HG02981 (cell line): ENCODE measurements at regions not wholly inside any gene's neighbourhood (a gene's known extent, or its start where the extent isn't known, plus 50 kb on each side); places are given as distances from the start of the nearest gene placed in this dataset.
"Not testable (repeated sequence)": the region's sequence is repeated elsewhere in the genome, so short reads cannot be mapped to it uniquely, and the experiment has no call there.

Experiments used
- ATAC-seq: cut with Tn5 transposase; IDR thresholded peaks from one replicate; pipeline ENCODE4 v1.9.1; 2021; ENCODE audit warnings: mild to moderate bottlenecking, moderate library complexity; ENCODE audit not compliant: unreplicated experiment

GRCh38 chr9:85339338-85339737 is 402.4 kb downstream of the AGTPBP1 start:
- no peak for ATAC-seq

DNA sequence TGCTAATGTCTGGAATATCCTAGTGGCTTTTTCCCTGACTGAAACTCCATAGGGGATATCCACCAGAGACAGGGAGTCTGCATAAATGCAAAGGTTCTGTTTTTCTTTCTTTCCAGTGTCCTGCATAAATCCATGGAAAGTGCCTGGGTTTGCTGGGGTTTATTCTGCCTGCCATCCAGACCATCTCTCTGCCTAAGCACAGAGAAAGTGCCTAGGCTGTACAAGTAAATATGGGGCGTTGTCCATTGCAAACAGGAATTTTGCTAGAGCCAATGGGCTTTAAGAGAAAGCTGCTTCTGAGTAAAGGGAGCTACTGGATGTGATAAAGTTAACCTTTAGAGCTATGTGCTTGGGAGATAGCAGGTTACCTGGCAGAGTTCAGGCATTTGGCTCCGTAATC is 407.5 kb downstream of the AGTPBP1 start:
- ATAC-seq, result no peak

DNA sequence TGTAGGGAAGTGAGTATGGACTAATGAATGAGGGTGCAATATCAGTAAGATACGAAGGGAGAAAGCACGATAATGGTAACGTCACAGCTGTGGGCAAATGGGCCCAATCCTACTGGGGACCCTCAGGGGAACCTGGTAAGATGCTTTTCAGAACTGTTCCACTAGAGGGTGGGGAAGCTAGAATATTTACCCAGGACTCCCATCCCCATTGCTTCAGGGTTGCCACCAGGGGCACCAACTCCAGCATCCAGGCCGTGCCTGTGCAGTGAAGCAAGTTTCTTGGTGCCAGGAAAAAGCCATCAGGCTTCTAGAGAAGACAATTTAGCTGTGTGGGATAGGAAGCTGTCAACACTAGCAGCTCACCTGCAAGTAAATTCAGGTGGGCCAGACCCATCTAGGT is 409.3 kb downstream of the AGTPBP1 start:
- no peak for ATAC-seq

DNA sequence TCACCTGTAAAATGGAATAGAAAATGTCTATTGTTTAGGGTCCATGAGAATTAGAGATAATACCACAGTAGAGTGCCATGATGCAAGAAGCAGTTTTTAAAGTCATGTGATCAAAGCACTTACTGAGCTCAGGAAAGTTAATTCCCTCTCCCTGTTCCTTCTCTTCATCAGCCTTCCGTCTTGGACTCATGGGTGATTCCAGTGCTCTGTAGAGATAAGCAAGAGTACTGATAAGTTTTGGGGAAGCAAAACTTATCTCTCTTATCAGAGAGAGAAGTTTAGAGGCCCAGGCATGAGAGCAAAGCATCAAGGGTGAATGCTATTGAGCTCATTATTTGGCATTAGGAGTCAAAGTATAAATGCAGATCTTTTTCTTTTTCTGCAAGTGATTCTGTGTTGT is 410.1 kb downstream of the AGTPBP1 start:
- no peak for ATAC-seq

DNA sequence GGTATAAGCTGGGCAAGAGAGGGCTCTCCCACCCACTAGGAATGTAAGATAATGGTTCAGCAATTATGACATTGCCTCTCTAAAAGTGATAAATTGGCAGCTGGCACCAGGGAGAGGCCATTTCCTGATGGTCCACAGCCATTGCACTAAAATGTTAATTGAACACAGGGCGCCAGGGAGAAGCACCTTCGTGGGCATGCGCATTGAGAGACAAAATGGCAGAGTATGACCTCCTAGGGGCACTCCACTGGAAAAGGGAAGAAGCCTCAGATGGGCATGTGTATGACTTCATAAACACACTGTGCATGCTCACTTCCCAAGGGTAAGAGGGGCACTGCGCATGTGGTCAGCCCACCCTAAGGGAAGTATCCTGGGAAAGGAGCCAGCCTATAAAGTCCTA is 419.2 kb downstream of the AGTPBP1 start:
- no peak for ATAC-seq

- ATAC-seq, result no peak
Measured at GRCh38 chr9:85321561-85321960, 420.2 kb downstream of the AGTPBP1 start.

GRCh38 chr9:85319936-85320656 is 421.7 kb downstream of the AGTPBP1 start:
- no peak for ATAC-seq

GRCh38 chr9:85315535-85315934 is 426.2 kb downstream of the AGTPBP1 start:
- ATAC-seq, result not testable (repeated sequence)

DNA sequence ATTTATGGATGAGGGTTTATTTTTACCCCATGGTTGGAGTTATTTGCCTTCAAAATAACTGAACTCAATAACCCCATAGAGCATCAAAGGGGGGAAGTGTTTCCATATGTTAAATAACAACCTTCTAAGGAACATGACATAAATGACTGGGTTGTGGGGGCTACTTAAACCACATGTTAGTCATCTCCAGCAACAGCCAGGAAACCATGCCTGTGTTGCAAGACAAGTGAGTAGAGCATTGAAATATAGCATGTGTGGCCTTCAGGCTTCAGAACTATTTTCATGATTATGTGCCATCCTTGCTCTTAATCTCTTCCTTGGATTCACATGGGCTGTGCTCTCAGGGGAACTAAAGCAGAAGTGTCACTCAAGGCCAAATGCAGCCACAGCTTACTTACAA is 431.2 kb downstream of the AGTPBP1 start:
- ATAC-seq, result no peak

- ATAC-seq, result no peak
Measured at GRCh38 chr9:85303757-85304134, 438.0 kb downstream of the AGTPBP1 start.

GRCh38 chr9:85302938-85303756 is 438.6 kb downstream of the AGTPBP1 start:
- no peak for ATAC-seq

GRCh38 chr9:85298499-85298898 is 443.3 kb downstream of the AGTPBP1 start:
- ATAC-seq, result no peak

DNA sequence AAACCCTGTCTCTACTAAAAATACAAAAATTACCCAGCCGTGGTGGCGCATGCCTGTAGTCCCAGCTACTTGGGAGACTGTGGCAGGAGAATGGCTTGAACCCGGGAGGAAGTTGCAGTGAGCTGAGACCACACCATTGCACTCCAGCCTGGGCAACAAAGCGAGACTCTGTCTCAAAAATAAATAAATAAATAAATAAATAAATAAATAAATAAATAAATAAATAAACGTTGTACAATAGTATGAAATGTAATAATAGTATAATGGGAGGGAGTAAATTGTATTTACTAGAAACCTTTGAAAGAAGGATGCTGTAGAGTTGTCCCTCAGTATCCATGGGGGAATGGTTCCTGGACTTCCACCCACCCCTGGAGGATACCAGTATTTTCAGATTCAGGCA is 446.5 kb downstream of the AGTPBP1 start:
- not testable (repeated sequence) for ATAC-seq

DNA sequence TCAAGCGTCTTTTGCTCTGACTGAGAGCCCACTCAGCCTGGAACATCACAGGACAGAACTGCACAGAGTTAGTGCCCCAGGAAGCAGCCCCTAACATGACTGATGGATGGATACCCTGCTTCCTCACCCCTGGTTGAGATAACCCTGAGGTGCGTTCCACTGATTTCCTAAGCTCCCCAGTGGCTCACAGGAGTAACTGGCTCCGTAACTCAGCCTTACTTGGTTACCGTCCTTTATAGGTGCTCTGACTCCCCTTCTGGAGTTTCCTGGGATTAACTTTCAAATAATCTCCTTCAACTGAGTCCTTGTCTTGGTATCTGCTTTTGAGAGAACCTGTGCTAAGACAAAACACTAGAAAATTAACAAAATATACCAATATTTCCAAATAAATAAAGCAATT is 449.5 kb downstream of the AGTPBP1 start:
- ATAC-seq, result no peak

DNA sequence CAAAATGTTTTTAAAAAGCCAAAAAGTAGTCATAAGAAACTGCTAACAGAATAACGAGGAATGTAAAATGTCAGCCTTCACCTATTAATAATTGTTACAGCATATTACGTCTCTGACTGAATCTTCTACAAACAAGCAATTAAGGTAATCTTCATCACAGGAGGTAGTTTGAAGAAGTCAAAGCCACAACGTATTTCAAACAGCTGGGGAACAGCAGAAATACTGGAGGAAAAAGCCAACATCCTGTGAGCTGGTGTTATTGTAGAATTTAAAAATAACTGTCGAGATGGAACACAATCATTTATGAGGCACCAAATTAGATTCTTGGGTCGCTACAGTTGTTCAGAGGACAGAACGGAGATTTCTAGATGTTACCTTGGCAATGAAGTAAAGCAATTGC is 450.5 kb downstream of the AGTPBP1 start:
- ATAC-seq, result no peak

GRCh38 chr9:85290019-85290418 is 451.7 kb downstream of the AGTPBP1 start:
- no peak for ATAC-seq

GRCh38 chr9:85289142-85289541 is 452.6 kb downstream of the AGTPBP1 start:
- no peak for ATAC-seq

DNA sequence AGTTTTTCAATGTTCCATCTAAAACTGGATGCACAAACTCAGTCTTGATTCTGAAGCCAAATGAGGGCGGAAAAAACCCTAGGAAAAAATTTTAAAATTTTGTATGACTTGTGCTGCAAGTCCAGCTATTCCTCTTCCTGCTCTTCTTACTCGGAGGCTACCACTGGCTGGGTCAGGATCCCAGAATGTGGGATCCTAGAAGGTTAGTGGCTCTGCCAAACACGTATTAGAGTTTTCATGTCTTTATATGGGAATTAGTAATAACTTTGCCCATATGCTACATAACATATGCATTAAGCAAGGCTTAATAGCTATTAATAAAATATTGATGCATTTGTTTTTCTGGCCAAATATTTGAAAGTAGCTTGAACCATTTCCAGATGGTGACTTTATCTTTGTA is 458.3 kb downstream of the AGTPBP1 start:
- no peak for ATAC-seq

- no peak for ATAC-seq
Measured at GRCh38 chr9:85278769-85279168, 463.0 kb downstream of the AGTPBP1 start.

GRCh38 chr9:85276741-85277140 is 465.0 kb downstream of the AGTPBP1 start:
- no peak for ATAC-seq

DNA sequence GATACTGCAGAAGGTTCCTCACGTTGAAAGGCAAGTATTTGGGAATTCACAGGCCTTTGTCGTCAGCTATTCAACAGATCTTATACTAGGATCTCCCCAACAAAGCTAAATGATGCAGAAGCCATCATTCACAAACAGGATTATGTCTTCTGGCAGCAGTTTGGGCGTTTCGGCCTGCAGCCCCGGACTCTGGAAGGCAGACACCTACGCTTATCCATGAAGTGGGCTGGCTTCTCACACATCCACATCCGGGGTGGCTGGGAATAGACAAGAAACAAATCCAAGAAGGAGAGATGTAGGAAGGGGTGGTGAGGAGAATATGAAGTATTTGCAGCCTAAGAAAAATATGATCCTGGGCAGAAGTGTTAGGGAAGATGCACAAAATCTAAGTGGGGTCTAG is 471.9 kb downstream of the AGTPBP1 start:
- ATAC-seq, result no peak

- no peak for ATAC-seq
Measured at GRCh38 chr9:85268131-85268530, 473.6 kb downstream of the AGTPBP1 start.
